Ammon's horn (tissue), 1 donor: ENCODE measurements at regions not wholly inside any gene's neighbourhood (a gene's known extent, or its start where the extent isn't known, plus 50 kb on each side); places are given as distances from the start of the nearest gene placed in this dataset.

ENCODE experiments used
- DNase-seq: peaks from one replicate; pipeline ENCODE4 v3.0.0-alpha.2; 2016; ENCODE audit warnings: low spot score

DNA sequence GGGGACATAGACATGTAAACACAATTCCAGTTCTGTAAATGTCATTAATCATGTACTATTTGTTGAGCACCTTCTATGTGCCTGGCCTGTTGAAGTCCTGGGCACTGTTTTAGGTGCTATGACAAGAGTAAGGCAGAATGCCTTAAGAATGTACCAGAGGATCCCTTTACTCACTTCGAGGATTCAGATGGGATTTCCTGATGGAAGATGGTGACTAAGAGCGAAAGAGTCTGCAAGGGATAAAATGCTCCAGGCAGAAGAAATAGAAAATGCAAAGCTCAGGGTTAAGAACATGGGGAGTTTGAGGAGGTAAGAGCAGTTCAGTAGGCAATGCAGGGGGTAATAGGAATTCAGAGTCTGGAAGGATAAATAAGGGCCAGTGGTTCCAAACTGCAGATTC, 671.3 kb upstream of the TBX3 start:
- no peak for DNase-seq

DNA sequence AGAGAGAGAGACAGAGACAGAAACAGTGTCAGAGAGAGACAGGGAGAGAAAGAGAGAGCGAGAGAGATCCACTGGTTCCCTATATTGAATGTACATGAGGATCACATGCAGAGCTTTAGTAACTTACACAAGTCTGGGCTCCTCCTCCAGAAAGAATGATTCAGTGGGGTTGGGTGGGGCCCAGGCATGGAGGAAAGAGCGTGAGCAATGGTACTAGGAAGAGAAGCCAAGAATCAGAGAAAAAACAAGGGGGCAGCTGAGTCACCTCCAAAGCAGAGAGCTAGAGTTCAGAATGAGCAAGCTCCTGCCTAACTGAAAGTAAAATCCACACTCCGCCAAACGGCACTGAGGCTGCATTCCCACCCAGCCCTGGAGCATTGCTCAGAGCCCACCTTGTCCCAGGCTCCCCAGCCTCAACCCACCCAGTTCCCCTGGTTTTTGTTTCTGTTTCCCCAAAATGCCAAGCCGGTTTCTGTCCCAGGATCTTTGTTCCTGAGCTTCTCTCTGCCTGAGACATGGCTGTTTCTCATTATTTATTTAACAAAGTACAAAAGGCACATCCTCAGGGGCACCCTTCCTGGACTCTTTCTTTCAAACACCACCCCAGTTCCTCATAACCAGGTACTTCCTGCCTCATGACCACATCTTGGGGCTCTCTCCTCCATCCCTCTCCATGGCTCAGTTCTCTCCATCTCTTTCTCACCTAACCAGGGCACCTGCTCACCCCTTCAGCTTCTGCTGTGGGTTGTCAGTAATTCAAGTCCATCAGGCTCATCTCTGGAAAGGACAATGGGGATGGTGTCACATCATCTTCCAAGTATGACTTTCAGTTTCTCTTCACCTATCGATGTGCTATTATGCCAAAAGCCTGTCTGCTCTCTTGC, 670.3 kb upstream of the TBX3 start:
- peak; percentile 16 for DNase-seq

DNA sequence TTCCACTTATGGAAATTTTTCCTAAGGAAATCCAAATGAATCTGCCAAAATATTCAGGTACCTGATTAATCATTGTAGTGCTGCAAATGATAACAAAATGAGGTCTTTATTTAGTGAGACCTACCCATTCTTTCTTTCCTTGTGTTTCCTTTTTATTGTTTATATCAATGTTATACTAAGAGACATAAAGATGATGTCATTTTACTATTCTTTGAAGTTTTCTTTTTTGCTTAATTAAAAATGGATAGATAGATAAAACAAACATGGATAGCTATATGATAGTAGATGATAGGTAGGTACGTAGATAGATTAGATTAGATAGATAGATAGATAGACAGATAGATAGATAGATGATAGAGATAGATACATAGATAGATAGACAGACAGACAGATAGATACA, 669.5 kb upstream of the TBX3 start:
- no peak for DNase-seq

DNA sequence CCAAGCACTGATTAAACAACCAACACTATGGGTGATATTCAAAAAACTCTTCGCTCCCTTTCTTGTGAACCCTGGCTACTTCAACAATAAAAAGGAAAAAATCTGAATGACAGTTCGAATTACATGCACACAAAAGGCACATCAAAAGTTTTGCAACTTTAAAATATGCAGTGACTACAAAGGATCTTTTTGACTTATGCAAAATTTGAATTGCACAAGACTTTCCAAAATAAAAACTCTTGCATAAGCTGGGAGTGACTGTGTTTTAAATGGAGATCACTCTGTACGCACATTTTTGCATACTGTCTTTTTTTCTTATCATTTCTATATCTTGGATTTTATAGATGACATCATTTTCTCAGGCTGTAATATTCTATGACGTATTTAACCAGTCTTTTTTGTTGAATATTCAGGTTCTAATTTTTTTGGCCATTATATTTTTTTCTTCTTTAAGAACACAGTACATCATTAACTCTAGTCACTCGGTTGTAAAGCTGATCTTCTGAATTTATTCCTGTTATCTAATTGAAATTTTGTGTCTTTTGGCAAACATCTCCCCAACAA, 667.6 kb upstream of the TBX3 start:
- DNase-seq = no peak

DNA sequence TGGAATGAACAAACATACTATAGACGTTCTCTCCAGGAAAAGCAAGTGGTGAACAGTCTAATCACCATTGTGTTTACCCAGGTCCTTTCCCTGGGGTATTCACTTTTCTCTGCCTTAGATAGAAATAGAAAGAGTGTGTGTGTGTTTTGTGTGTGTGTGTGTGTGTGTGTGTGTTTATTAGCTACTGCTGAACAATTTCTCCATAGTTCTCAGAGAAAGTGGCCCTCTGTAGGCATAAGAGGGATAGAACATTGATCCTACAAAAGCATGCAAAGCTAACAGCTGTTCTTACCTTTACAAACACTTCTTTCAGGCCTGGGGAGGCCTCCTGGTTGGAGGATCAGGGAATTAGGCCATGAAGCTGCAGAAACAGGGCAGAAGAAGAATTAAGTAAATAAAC, 665.7 kb upstream of the TBX3 start:
- no peak for DNase-seq

DNA sequence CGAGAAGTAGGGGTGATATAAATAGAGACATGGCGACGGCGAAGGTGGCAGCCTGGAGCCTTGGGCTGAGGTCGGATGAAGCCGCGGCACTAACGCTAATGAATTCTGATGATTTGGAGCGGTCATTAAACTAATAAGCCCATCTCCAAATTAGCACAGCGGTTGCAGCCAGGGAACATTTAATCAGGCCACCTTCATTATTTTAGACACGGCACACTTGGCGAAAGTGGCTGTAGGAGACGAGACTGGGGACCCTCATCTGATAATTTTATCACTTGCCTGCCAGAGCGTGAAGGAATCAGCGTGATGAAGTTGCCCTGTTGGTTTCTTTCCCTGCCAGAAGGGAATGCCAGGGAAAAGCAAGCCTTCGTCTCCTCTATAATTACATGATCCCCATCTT, 664.3 kb upstream of the TBX3 start:
- DNase-seq = no peak

DNA sequence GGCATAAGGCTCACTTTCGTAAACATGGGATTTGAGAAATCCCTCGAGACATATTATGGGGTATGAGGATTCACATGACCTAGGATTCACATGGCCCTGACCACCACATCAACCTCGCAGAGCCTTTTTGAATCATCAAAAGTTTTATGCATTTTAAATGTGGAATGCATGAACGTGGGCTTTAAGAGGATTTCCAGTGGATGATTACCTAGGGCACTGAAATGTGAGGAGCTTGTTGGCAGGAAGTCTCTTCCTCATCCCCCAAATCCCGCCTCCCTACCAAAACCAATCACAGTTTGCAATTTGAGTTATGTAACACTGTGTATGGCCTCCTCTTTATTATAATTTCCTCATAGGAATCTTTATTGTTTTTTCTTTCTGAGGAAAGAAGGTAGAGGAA, 659.6 kb upstream of the TBX3 start:
- no peak for DNase-seq

DNA sequence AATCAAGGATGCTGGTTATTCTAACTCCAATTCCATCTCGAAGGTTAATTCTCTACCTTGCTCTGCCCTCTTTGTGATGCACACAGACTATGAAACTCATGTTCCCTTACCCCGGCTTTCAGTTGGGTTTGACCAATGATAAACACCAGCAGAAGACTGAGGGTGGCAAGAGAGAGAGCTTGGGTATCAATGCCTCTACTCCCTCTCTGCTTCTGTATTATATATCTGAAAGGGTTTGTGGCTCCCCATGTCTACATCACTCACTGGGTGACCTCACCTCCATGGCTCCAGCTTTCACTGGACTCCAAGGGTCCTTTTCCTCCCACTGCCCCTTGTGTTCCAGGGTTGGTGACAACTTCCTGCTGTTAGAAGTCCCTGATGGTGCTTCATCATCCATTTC, 659.0 kb upstream of the TBX3 start:
- DNase-seq = no peak

DNA sequence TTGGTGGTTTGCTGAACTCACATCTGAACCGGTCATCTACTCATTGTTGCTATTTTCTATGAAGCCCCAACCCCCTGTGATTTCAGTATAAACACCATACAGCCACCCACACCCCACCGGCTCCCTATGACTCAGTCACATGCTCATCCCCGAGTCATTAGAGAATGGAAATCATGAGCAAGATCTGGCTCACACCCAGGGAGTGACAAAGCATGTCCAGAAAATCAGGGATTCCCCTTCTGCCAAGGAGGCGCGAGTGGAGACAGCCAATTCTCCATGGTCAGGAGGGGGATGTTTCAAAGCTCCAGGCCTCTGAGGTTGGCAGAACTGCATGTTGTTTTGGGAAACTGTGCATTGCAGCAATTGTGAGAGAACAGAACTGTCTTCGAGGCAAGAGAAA, 657.5 kb upstream of the TBX3 start:
- no peak for DNase-seq

DNA sequence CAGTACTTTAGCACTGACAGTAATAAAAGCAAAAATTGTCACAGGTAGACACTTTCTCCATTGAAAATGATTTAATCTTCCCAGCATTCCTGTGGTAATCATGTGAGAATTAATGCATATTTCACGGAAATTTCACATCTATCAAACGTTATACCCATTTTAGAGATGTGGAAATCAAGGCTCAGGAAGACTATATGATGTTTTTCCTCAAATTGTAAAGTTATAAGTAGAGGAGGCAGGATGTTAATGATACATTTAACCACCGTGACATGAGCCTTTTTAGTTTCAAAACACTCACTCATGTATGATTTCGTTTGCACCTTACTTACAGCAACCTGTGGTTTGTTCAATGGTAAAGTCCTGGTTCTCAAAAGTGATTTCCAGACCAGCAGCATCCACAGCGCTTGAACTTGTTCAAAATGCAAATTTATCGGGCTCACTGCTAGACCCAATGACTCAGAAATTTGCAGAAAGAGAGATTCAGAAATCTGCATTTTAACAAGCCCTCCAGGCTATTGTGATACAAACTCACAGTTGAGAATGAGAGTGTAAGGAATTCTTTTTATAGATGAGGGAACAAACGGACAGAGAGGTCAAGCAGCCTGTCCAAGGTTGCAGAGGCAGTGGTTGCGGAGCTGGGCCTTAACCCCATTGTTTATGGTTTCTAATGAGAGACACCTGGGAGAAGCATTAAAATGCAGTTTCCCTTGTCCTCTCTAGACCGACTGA, 654.8 kb upstream of the TBX3 start:
- no peak for DNase-seq

DNA sequence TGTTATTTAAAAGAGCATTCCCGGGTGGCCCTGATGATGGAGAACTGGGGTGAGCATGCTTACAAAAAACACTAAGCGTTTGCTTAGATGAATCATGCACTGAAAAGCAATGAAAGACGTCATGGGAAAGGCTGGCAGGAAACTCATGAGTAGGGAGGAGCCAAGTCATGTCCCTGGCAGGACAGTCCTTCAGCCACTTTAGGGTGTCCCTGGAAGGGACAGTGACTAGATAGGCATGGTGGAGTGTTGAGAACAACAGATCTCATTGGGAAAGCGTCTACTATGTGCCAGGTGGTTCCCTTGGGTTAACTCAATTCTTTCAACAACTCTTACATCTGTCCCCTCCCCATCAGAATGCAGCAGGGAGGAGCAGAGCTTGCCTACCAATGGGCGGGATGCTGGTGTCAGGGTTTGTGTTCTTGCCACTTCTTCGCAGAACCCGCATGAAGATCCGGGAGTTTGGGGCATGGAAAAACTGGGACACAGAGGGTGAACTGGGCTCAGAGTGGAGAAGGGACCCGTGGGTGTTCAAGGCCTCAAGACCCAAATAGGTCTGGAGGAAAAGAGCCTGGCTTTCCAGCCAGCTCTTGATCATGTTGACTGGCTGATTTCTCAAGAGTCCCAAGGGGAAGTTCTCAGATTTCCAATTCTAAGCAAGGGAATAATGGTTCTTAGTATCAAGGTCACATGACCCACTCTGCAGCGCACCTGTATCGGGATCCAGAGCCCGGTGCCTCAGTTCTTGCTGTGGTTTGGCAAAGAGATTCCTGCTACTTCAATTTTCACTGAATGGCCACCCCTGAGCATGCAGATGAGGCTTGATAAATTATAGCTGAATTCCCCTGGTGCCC, 653.9 kb upstream of the TBX3 start:
- no peak for DNase-seq

DNA sequence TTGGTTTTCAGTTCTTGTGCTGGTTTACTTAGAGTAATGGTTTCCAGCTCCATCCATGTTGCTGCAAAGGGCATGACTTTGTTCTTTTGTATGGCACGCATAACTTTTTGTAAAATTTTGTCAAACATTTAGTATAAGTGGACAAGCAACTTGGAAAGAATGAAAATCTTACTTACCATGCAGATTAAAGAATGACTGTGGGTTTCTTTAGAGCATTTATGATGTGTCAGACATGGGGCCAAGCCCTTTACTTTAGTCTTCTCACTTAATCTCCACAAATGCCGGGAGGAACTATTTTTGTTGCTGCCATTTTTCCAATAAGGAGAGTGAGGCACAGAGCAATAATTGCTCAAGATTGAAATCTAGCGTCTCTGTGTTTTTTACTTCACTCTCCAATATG, 652.5 kb upstream of the TBX3 start:
- DNase-seq = no peak

DNA sequence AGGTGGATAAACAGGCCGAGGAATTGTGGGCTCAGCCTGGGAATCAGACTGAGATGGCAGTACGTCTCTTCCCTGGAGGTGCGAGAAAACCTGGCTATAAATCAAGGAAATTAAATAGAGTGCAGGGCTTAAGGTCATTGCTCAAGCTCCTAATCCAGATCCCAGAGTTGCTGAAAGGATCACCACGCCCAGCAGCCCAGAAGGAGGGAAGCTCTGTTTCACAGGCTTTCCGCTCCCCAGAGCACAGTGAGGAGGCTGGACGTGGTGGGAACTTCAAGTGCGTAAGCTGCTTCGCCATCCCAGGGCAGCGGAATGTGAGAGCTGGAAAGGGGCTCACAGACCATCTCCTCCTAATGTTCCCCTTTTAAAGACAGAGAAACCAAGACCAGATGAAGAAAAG, 651.6 kb upstream of the TBX3 start:
- DNase-seq = no peak

DNA sequence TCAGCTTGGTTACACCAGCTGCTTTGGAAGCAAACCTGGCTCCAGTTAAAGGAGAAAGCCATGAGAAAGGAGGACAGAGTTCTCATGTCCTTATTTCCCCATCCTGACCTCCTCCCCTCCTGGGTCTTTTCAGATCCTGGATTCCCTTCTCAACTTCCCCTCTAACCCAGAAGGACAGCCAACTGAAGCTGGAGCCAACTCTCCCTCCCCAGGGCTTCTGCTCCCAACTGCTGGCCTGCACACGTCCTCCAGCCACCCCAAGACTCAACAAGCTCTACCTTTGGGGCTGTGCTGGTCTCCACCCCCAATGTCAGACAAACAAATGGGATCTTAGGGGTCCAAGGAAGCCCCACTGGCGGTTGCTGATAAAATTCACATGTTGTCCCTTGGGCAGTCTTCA, 651.1 kb upstream of the TBX3 start:
- no peak for DNase-seq

DNA sequence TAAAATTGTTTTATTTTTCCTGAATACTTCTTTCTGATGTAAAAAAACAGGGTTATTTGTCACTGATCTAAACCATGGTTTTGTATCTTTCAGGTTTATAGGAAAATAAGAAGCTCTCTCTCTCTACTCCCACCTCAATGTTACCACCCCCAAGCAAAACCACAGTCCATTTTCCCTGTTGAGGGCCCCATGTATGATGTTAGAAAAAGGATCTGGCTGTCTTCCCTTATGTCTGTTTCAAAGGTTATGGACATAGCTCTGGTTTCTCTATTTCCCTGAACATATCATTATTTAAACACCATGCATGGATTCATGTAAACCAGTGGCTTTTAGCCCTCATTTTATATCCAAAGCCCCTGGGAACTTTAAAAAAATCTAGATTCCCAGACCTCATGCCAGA, 649.0 kb upstream of the TBX3 start:
- DNase-seq = no peak

DNA sequence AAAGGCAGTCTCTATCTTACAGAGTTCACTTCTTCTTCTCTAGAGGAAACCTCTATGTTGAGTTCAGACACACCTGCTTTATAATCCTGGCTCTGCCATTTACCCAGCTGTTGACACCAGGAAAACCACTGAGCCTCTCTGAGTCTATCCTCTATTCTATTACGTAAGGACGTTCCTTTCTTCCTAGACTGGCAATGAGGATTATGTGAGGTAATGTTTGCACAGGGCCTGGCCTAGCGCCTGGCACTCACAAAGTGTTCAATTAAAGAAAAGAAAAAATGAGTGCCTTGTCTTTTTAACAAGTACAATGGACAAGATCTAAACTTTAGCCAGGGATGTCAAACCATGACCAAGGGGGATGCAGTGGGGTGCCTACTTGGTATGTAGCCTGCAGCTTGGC, 641.9 kb upstream of the TBX3 start:
- DNase-seq = peak; percentile 21

DNA sequence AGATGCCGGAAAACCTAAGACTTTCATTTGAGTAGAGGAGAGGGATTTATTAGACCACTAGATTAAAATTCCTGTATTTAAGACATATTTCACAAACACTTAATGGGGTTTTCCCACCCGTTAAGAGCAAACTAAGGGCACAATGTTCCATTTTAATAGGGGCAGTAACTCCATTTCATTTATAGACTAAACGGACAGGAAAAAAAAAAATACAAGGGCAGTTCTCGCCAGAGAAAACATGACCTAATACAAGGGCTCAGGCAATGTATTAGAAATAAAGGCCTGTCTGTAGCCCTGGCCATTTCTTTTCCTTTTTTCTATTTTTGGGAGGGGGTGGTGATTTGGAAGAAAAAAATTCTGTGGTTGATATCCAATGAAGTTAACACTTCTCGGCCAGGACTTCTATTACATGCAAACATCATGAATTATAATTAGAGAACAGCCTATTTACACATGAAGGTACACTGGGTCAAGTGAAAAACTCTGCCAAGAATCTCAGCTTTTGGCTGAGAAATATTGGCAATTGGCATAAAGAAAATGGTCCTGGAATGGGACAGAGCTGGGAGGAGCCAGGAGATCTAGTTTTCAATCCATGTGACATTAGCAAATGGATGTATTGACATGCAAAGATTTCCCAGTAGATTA, 641.1 kb upstream of the TBX3 start:
- no peak for DNase-seq

DNA sequence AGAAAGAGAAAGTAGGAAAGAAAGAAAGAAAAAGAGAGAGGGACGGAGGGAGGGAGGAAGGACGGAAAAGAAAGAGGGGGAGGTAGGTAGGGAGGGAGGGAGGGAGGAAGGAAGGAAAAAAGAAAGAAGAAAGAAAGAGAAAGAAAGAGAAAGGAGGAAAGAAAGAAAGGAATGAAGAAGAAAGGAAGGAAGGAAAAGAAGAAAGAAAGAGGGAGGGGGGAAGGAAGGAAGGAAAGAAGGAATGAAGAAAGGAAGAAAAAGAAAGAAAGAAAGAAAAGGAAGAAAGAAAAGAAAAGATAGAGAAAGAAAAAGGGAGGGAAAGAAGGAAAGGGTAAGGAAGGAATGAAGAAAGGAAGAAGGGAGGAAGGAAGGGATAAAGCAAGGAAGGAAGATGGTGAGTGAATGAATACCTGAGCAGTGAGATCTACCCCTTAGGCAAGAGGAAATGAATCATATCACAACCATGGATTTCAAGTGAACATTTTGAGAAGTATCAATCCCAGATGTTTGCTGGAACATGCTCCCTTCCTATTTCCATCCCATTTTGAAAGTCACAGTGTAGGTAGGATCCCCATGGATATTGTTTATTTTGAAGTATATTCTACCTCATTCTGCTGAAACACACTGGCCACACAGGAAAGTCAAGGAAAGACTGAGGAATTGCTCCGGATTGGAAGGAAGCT, 639.4 kb upstream of the TBX3 start:
- no peak for DNase-seq

DNA sequence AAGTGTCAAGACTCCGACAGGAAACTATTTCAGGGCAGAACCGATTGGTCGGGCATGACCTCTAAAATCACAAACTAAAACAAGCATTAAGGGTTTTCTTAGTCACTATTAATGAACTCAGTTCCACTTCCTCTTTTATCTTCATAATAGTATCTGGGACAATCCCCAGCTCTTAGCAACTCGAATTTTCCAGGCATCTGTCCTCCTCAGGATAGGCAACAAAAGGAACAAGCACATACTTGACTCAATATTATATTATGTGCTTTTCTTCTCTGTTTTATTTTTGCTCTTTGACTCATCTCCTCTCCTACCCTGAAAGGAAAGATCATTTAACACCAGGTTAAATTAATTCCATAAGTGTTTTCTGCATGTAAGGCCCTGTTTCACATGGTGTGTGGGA, 638.3 kb upstream of the TBX3 start:
- DNase-seq = no peak

DNA sequence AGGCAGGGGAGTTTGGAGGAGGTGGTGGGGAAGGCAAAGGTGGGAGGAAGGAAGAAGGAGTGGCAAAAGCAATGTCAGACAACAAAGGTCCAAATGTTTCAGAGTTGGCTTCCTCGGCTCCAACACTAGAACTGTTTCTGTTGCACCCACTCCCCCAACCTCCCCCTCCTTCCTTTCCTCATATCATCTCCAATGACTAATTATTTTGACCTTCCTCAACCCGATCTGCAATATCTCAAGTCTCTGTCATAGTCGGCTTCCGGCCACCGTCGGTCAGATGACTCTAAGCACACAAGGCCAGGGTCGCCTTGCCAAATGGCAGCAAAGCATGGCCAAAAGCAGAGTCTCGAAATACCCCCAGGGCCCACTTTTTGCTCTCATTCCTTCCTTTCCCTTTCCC, 637.0 kb upstream of the TBX3 start:
- DNase-seq = no peak

DNA sequence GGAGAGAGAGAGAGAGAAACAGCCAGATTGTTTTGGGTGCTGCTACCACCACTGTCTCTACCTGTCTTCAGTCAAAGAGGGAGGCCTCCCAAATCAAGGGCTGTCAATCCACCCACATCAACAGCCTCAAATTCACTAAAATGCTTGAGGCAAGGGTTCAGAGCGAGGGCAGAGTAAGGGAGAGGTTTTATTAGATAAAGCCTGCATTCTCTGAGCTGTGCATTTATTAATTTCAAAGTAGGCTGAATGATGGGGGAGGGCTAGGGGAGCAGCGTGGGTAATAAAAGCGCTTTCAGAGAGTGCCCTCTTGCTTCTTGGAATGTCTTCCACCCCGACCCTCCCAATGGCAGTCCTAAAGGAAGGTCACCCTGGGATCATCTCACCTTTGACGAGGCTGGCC, 636.5 kb upstream of the TBX3 start:
- DNase-seq = no peak
